PC-9 (cell line): ENCODE measurements at regions not wholly inside any gene's neighbourhood (a gene's known extent, or its start where the extent isn't known, plus 50 kb on each side); places are given as distances from the start of the nearest gene placed in this dataset.

ENCODE experiments used
- BruUV-seq: library from RNA; stranded (reverse); fragments of 400-500 nt; replicated peaks from 2 replicates; lab custom pipeline; 2021; lab: Mats Ljungman, UMichigan
- CTCF ChIA-PET: fragments of 300-600 bp; sonication (Branson Sonifier 250); formaldehyde crosslinking; loops from one replicate; lab custom pipeline; 2022; ENCODE audit warnings: antibody characterized with exemption; lab: Charles Lee
- POLR2A ChIA-PET: fragments of 300-600 bp; sonication (Branson Sonifier 250); formaldehyde crosslinking; loops from one replicate; lab custom pipeline; 2022; ENCODE audit warnings: antibody characterized with exemption; ENCODE audit not compliant: unreplicated experiment; lab: Charles Lee
- DNase-seq, 2 experiments: peaks; one replicate each; pipeline versions ENCODE4 v3.0.0 to v3.0.0-alpha.2; 2015 to 2022; ENCODE audit warnings: mixed read lengths in 1 of 2
- H2AFZ ChIP-seq: fragments of 200-600 bp; sonication (generic); 2 replicates; pipeline ENCODE4 v1.8.1; 2017; ENCODE audit warnings: antibody characterized with exemption
- H3F3A ChIP-seq: fragments of 200-600 bp; sonication (generic); 2 replicates; pipeline ENCODE4 v1.8.1; 2017; ENCODE audit warnings: antibody characterized with exemption, mild to moderate bottlenecking, low read depth; ENCODE audit not compliant: insufficient read depth
- H3K27ac ChIP-seq: fragments of 200-600 bp; sonication (generic); 2 replicates; pipeline ENCODE4 v1.6.1; 2016; ENCODE audit warnings: mixed run types
- H3K27me3 ChIP-seq: fragments of 200-600 bp; sonication (generic); 2 replicates; pipeline ENCODE4 v1.6.1; 2016; ENCODE audit warnings: low read depth, mixed run types; ENCODE audit not compliant: insufficient read depth
- H3K36me3 ChIP-seq: fragments of 200-600 bp; sonication (generic); 2 replicates; pipeline ENCODE4 v1.6.1; 2016; ENCODE audit warnings: low read depth, mixed run types
- H3K4me1 ChIP-seq: fragments of 200-600 bp; sonication (generic); replicated peaks from 2 replicates; pipeline ENCODE4 v1.6.1; 2016; ENCODE audit warnings: mixed run types; ENCODE audit not compliant: insufficient read depth
- H3K4me2 ChIP-seq: fragments of 200-600 bp; sonication (generic); 2 replicates; pipeline ENCODE4 v1.6.1; 2017; ENCODE audit warnings: mixed run types
- H3K4me3 ChIP-seq: fragments of 200-600 bp; sonication (generic); 2 replicates; pipeline ENCODE4 v1.6.1; 2016; ENCODE audit warnings: mixed run types
- H3K79me2 ChIP-seq: fragments of 200-600 bp; sonication (generic); 2 replicates; pipeline ENCODE4 v1.6.1; 2017; ENCODE audit warnings: low read depth, mixed run types
- H3K9me2 ChIP-seq: fragments of 200-600 bp; sonication (generic); 2 replicates; pipeline ENCODE4 v1.8.1; 2017; ENCODE audit warnings: mild to moderate bottlenecking; ENCODE audit not compliant: insufficient read depth
- H3K9me3 ChIP-seq: fragments of 200-600 bp; sonication (generic); 2 replicates; pipeline ENCODE4 v1.8.1; 2016; ENCODE audit warnings: low read depth; ENCODE audit not compliant: insufficient read depth
- H4K20me1 ChIP-seq: fragments of 200-600 bp; sonication (generic); 2 replicates; pipeline ENCODE4 v1.8.1; 2017; ENCODE audit not compliant: insufficient read depth
- EZH2 ChIP-seq: fragments of 200-600 bp; sonication (generic); IDR thresholded peaks from 2 replicates; pipeline ENCODE4 v1.8.0; 2017; ENCODE audit warnings: antibody characterized with exemption, low read depth
- intact Hi-C: fragments of 100-400 bp; cut with micrococcal nuclease; formaldehyde crosslinking; loops from one replicate; pipeline ENCODE4 v1.10.0; 2022; ENCODE audit not compliant: unreplicated experiment
- TF ChIP-seq, protein P1 (sequence below): fragments of 200-600 bp; sonication (generic); conservative IDR thresholded peaks from 2 replicates; pipeline ENCODE4 v1.6.1; 2017; ENCODE audit warnings: mixed run types, antibody characterized with exemption, mild to moderate bottlenecking, moderate library complexity

GRCh38 chr11:42172441-42172840, 713.0 kb upstream of the LRRC4C start:
- ChIA-PET POLR2A (no interaction called here), CTCF (no interaction called here)
- H3K9me2 ChIP-seq, result peaks cover 4% of the 10 kb centered on the region; the same call in 1 of the 2 replicates
- no peak overlapping the region for H3K4me3 ChIP-seq
- no peaks in the 10 kb centered on the region for H3K4me1 ChIP-seq
- H3K9me3 ChIP-seq, result no peaks in the 10 kb centered on the region
- no peak overlapping the region for H2AFZ ChIP-seq
- H3F3A ChIP-seq, result no peaks in the 10 kb centered on the region
- H3K27me3 ChIP-seq, result no peaks in the 10 kb centered on the region
- TF ChIP-seq EZH2, result no peak
- TF ChIP-seq, protein P1, sequence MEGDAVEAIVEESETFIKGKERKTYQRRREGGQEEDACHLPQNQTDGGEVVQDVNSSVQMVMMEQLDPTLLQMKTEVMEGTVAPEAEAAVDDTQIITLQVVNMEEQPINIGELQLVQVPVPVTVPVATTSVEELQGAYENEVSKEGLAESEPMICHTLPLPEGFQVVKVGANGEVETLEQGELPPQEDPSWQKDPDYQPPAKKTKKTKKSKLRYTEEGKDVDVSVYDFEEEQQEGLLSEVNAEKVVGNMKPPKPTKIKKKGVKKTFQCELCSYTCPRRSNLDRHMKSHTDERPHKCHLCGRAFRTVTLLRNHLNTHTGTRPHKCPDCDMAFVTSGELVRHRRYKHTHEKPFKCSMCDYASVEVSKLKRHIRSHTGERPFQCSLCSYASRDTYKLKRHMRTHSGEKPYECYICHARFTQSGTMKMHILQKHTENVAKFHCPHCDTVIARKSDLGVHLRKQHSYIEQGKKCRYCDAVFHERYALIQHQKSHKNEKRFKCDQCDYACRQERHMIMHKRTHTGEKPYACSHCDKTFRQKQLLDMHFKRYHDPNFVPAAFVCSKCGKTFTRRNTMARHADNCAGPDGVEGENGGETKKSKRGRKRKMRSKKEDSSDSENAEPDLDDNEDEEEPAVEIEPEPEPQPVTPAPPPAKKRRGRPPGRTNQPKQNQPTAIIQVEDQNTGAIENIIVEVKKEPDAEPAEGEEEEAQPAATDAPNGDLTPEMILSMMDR, result no peak
- H4K20me1 ChIP-seq, result no peaks in the 10 kb centered on the region
- DNase-seq, result no peak
- no peak overlapping the region for H3K27ac ChIP-seq
- H3K4me2 ChIP-seq, result no peak overlapping the region
- no peaks in the 10 kb centered on the region for H3K79me2 ChIP-seq
- no TSS peak for BruUV-seq
- no peaks in the 10 kb centered on the region for H3K36me3 ChIP-seq
- intact Hi-C loops, result no loop called here

GRCh38 chr11:42175203-42175602, 715.8 kb upstream of the LRRC4C start:
- Histone ChIP-seq H3K4me3 (no peak overlapping the region), H3K27me3 (no peaks in the 10 kb centered on the region), H3K27ac (no peak overlapping the region), H3K9me3 (no peaks in the 10 kb centered on the region), H3K36me3 (no peaks in the 10 kb centered on the region), H2AFZ (no peak overlapping the region), H4K20me1 (no peaks in the 10 kb centered on the region), H3F3A (no peaks in the 10 kb centered on the region), H3K4me1 (no peaks in the 10 kb centered on the region), H3K79me2 (no peaks in the 10 kb centered on the region), H3K9me2 (no peaks in the 10 kb centered on the region), H3K4me2 (no peak overlapping the region)
- DNase-seq, result no peak
- no TSS peak for BruUV-seq
- ChIA-PET POLR2A (no interaction called here), CTCF (no interaction called here)
- intact Hi-C loops, result no loop called here
- TF ChIP-seq, protein P1, result no peak
- TF ChIP-seq EZH2, result no peak

DNA sequence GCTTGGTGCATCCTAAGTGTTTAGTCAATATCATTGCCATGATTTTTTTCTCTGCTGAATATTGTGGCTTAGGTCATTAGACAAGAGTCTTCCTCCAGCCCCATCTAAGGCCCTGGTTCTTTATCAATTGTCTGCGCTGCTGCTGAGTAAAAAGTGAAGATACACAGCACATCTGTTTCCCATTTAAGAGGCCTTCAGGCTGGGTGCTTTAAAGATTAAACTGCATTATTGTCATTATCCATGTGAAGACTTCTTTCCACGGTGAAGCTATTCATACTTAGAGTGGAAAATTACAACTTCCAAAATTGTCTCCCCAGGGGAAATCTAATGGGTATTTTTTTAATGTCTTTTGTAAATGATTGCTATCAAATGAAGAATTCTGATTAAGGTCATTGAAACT, 719.8 kb upstream of the LRRC4C start:
- ChIA-PET CTCF (no interaction called here), POLR2A (no interaction called here)
- Histone ChIP-seq H3F3A (no peaks in the 10 kb centered on the region), H3K4me3 (no peak overlapping the region), H3K79me2 (no peaks in the 10 kb centered on the region), H3K9me3 (no peaks in the 10 kb centered on the region), H3K27me3 (no peaks in the 10 kb centered on the region), H3K9me2 (no peaks in the 10 kb centered on the region), H3K4me1 (no peaks in the 10 kb centered on the region), H2AFZ (no peak overlapping the region), H3K36me3 (no peaks in the 10 kb centered on the region), H3K4me2 (no peak overlapping the region), H3K27ac (no peak overlapping the region), H4K20me1 (no peaks in the 10 kb centered on the region)
- no peak for DNase-seq
- intact Hi-C loops, result no loop called here
- BruUV-seq, result no TSS peak
- TF ChIP-seq, protein P1, result no peak
- no peak for TF ChIP-seq EZH2
